ENCODE measurements at regions not wholly inside any gene's neighbourhood (a gene's known extent, or its start where the extent isn't known, plus 50 kb on each side); places are given as distances from the start of the nearest gene placed in this dataset.

GRCh38 chr11:32323814-32324130 lies 111.6 kb downstream of the WT1 start:
- no peak overlapping the region for H2AFZ ChIP-seq (ENCODE audit: low read length)
- no peak overlapping the region for H3K9ac ChIP-seq (ENCODE audit: low read length)
- H3K9me3 ChIP-seq (replicated peaks; ENCODE audit: insufficient read depth, low read length) = no peaks in the 10 kb centered on the region
- no peaks in the 10 kb centered on the region for H3K4me1 ChIP-seq (ENCODE audit: low read length)
- no peaks in the 10 kb centered on the region for H3K79me2 ChIP-seq (ENCODE audit: low read length)
- no peak overlapping the region for H3K27ac ChIP-seq (ENCODE audit: low read length)
- no peak for DNase-seq
- no peak for TF ChIP-seq EZH2 (optimal IDR thresholded peaks at IDR 0.05; ENCODE audit: low read depth, low read length)
- no peak for TF ChIP-seq EZH2phosphoT487 (IDR thresholded peaks at IDR 0.05; ENCODE audit: low read length)
- TF ChIP-seq, protein P1, sequence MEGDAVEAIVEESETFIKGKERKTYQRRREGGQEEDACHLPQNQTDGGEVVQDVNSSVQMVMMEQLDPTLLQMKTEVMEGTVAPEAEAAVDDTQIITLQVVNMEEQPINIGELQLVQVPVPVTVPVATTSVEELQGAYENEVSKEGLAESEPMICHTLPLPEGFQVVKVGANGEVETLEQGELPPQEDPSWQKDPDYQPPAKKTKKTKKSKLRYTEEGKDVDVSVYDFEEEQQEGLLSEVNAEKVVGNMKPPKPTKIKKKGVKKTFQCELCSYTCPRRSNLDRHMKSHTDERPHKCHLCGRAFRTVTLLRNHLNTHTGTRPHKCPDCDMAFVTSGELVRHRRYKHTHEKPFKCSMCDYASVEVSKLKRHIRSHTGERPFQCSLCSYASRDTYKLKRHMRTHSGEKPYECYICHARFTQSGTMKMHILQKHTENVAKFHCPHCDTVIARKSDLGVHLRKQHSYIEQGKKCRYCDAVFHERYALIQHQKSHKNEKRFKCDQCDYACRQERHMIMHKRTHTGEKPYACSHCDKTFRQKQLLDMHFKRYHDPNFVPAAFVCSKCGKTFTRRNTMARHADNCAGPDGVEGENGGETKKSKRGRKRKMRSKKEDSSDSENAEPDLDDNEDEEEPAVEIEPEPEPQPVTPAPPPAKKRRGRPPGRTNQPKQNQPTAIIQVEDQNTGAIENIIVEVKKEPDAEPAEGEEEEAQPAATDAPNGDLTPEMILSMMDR (IDR thresholded peaks at IDR 0.05; ENCODE audit: low read length) = no peak
- no peaks in the 10 kb centered on the region for H4K20me1 ChIP-seq (ENCODE audit: insufficient read depth, low read length)
- H3K9me2 ChIP-seq (replicated peaks; ENCODE audit: insufficient read depth, low read length) = no peaks in the 10 kb centered on the region
- H3K4me2 ChIP-seq (ENCODE audit: low read depth, low read length) = no peak overlapping the region
- no peak overlapping the region for H3K4me3 ChIP-seq (ENCODE audit: low read length)
- H3F3A ChIP-seq (ENCODE audit: insufficient read depth, low read length) = no peaks in the 10 kb centered on the region
- no peaks in the 10 kb centered on the region for H3K27me3 ChIP-seq (replicated peaks; ENCODE audit: insufficient read depth, low read length)
- no peaks in the 10 kb centered on the region for H3K36me3 ChIP-seq (replicated peaks; ENCODE audit: insufficient read depth, low read length)

DNA sequence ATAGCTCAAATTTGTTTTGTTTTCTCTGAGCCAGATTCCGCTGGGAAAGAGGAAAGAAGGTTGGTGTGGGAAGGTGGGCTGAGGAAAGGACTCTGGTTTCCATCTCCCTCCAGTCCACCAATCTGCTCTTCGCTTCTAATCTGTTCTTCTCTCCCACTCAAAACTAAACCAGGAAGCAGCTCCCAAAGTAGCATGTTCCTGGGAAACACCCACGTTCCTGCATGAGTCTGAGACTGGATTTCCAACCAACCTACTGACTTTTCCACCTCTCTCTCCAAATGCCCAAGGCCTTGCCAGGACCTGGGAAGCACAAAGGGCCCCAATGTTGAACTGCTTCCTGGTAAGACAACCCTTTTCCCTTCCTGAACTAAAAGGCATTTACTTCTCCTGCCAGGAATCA lies 110.2 kb downstream of the WT1 start:
- DNase-seq = no peak
- Histone ChIP-seq H2AFZ (ENCODE audit: low read length) (no peak overlapping the region), H3K9me2 (replicated peaks; ENCODE audit: insufficient read depth, low read length) (no peaks in the 10 kb centered on the region), H3K4me1 (ENCODE audit: low read length) (no peaks in the 10 kb centered on the region), H3K27me3 (replicated peaks; ENCODE audit: insufficient read depth, low read length) (no peaks in the 10 kb centered on the region), H3K36me3 (replicated peaks; ENCODE audit: insufficient read depth, low read length) (no peaks in the 10 kb centered on the region), H3K9ac (ENCODE audit: low read length) (no peak overlapping the region), H3K27ac (ENCODE audit: low read length) (no peak overlapping the region), H3K79me2 (ENCODE audit: low read length) (no peaks in the 10 kb centered on the region), H3K4me3 (ENCODE audit: low read length) (no peak overlapping the region), H3K4me2 (ENCODE audit: low read depth, low read length) (no peak overlapping the region), H3K9me3 (replicated peaks; ENCODE audit: insufficient read depth, low read length) (no peaks in the 10 kb centered on the region), H4K20me1 (ENCODE audit: insufficient read depth, low read length) (no peaks in the 10 kb centered on the region), H3F3A (ENCODE audit: insufficient read depth, low read length) (no peaks in the 10 kb centered on the region)
- TF ChIP-seq, protein P1 (IDR thresholded peaks at IDR 0.05; ENCODE audit: low read length) = no peak
- TF ChIP-seq EZH2 (optimal IDR thresholded peaks at IDR 0.05; ENCODE audit: low read depth, low read length) (no peak), EZH2phosphoT487 (IDR thresholded peaks at IDR 0.05; ENCODE audit: low read length) (no peak)

- TF ChIP-seq, protein P1 (IDR thresholded peaks at IDR 0.05; ENCODE audit: low read length) = no peak
- no peak for TF ChIP-seq EZH2 (optimal IDR thresholded peaks at IDR 0.05; ENCODE audit: low read depth, low read length)
- TF ChIP-seq EZH2phosphoT487 (IDR thresholded peaks at IDR 0.05; ENCODE audit: low read length) = no peak
- H3K4me3 ChIP-seq (ENCODE audit: low read length) = no peak overlapping the region
- no peaks in the 10 kb centered on the region for H3K36me3 ChIP-seq (replicated peaks; ENCODE audit: insufficient read depth, low read length)
- H3K9ac ChIP-seq (ENCODE audit: low read length) = no peak overlapping the region
- no peak overlapping the region for H2AFZ ChIP-seq (ENCODE audit: low read length)
- no peaks in the 10 kb centered on the region for H3K9me3 ChIP-seq (replicated peaks; ENCODE audit: insufficient read depth, low read length)
- no peak overlapping the region for H3K27ac ChIP-seq (ENCODE audit: low read length)
- no peaks in the 10 kb centered on the region for H3F3A ChIP-seq (ENCODE audit: insufficient read depth, low read length)
- no peaks in the 10 kb centered on the region for H3K9me2 ChIP-seq (replicated peaks; ENCODE audit: insufficient read depth, low read length)
- H4K20me1 ChIP-seq (ENCODE audit: insufficient read depth, low read length) = no peaks in the 10 kb centered on the region
- no peaks in the 10 kb centered on the region for H3K4me1 ChIP-seq (ENCODE audit: low read length)
- H3K79me2 ChIP-seq (ENCODE audit: low read length) = no peaks in the 10 kb centered on the region
- DNase-seq = no peak
- no peak overlapping the region for H3K4me2 ChIP-seq (ENCODE audit: low read depth, low read length)
- H3K27me3 ChIP-seq (replicated peaks; ENCODE audit: insufficient read depth, low read length) = no peaks in the 10 kb centered on the region
Measured at GRCh38 chr11:32325725-32326124, 109.6 kb downstream of the WT1 start.

All from MM.1S (cell line).